22Rv1 (cell line): ENCODE measurements at regions not wholly inside any gene's neighbourhood (a gene's known extent, or its start where the extent isn't known, plus 50 kb on each side); places are given as distances from the start of the nearest gene placed in this dataset.

ENCODE experiments used
- CTCF ChIP-seq: fragments of 450-650 bp; IDR thresholded peaks from 2 replicates; pipeline ENCODE4 v1.5.1; 2017; ENCODE audit warnings: mild to moderate bottlenecking
- ZFX ChIP-seq: fragments of 450-650 bp; IDR thresholded peaks from 2 replicates; pipeline ENCODE4 v1.6.1; 2017; ENCODE audit warnings: antibody characterized with exemption, borderline replicate concordance

GRCh38 chr9:94183240-94183999, 75.7 kb upstream of the ZNF169 start:
- no peak for TF ChIP-seq CTCF
- no peak for TF ChIP-seq ZFX
